Smooth muscle cell (in vitro differentiated cells): ENCODE measurements at regions not wholly inside any gene's neighbourhood (a gene's known extent, or its start where the extent isn't known, plus 50 kb on each side); places are given as distances from the start of the nearest gene placed in this dataset.

Experiments used
- DNase-seq: peaks from one replicate; lab custom pipeline; 2025; ENCODE audit not compliant: unreplicated experiment; lab: John Stamatoyannopoulos, UW
- H2AFZ ChIP-seq: fragments of 200-600 bp; sonication (generic); 2 replicates; pipeline ENCODE4 v1.6.0; 2016; ENCODE audit warnings: antibody characterized with exemption, low read depth, mild to moderate bottlenecking
- H3F3A ChIP-seq: fragments of 200-600 bp; sonication (generic); 2 replicates; pipeline ENCODE4 v1.6.0; 2017; ENCODE audit warnings: antibody characterized with exemption, low read depth
- H3K27ac ChIP-seq: fragments of 200-600 bp; sonication (generic); 2 replicates; pipeline ENCODE4 v1.5.1; 2016; ENCODE audit warnings: low read depth, mild to moderate bottlenecking
- H3K27me3 ChIP-seq: fragments of 200-600 bp; sonication (generic); 2 replicates; pipeline ENCODE4 v1.6.1; 2016; ENCODE audit warnings: low read depth, mild to moderate bottlenecking
- H3K36me3 ChIP-seq: fragments of 200-600 bp; sonication (generic); 2 replicates; pipeline ENCODE4 v1.5.1; 2016; ENCODE audit warnings: low read depth
- H3K4me1 ChIP-seq: fragments of 200-600 bp; sonication (generic); 2 replicates; pipeline ENCODE4 v1.5.1; 2016; ENCODE audit warnings: low read depth
- H3K4me2 ChIP-seq: fragments of 200-600 bp; sonication (generic); 2 replicates; pipeline ENCODE4 v1.6.0; 2016; ENCODE audit warnings: mild to moderate bottlenecking
- H3K4me3 ChIP-seq: fragments of 200-600 bp; sonication (generic); 2 replicates; pipeline ENCODE4 v1.5.1; 2016; ENCODE audit warnings: mild to moderate bottlenecking
- H3K79me2 ChIP-seq: fragments of 200-600 bp; sonication (generic); 2 replicates; pipeline ENCODE4 v1.6.0; 2016; ENCODE audit warnings: low read depth, mild to moderate bottlenecking
- H3K9ac ChIP-seq: fragments of 200-600 bp; sonication (generic); 2 replicates; pipeline ENCODE4 v1.6.0; 2016; ENCODE audit warnings: low read depth
- H3K9me3 ChIP-seq: fragments of 200-600 bp; sonication (generic); replicated peaks from 2 replicates; pipeline ENCODE4 v1.5.1; 2016; ENCODE audit warnings: low read depth
- H4K20me1 ChIP-seq: fragments of 200-600 bp; sonication (generic); 2 replicates; pipeline ENCODE4 v1.6.0; 2016; ENCODE audit warnings: low read depth
- WGBS: methylation state at CpG from one replicate; pipeline ENCODE4 v1.1.7; 2016; ENCODE audit warnings: low lambda C conversion rate; 5-methylcytosine and 5-hydroxymethylcytosine counted together
- TF ChIP-seq, protein P1 (sequence below): fragments of 200-600 bp; sonication (generic); IDR thresholded peaks from 2 replicates; pipeline ENCODE4 v1.5.1; 2017; ENCODE audit warnings: borderline replicate concordance, mild to moderate bottlenecking, antibody characterized with exemption; ENCODE audit not compliant: insufficient read depth, poor library complexity, severe bottlenecking

DNA sequence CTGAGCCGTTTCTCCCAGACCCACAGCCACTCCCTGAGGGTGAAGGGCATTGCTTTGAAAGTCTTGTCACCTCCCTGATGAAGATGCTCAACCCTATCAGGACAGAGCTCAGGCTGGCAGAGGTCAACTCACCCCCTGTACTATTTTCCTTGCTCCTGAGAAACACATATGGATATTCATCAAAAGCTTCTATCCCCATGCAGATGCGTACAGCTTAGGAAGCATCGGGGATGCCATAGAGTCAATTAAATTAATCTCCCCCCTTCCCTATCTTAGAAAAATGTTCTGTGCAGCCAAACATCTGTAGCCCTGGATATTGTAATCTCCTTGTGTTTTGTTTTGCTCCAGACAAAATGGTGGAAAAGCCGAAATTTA lies 67.2 kb downstream of the EMX2 start:
- Histone ChIP-seq H3K27ac (peak overlapping the region; percentile 63), H3K79me2 (no peaks in the 10 kb centered on the region), H3K27me3 (peaks cover 15% of the 10 kb centered on the region), H3K9ac (no peak overlapping the region), H3K36me3 (no peaks in the 10 kb centered on the region), H3K9me3 (no peaks in the 10 kb centered on the region), H4K20me1 (no peaks in the 10 kb centered on the region), H3K4me1 (no peaks in the 10 kb centered on the region), H3F3A (no peaks in the 10 kb centered on the region), H2AFZ (no peak overlapping the region), H3K4me2 (peak overlapping the region; percentile 37), H3K4me3 (no peak overlapping the region)
- TF ChIP-seq, protein P1, sequence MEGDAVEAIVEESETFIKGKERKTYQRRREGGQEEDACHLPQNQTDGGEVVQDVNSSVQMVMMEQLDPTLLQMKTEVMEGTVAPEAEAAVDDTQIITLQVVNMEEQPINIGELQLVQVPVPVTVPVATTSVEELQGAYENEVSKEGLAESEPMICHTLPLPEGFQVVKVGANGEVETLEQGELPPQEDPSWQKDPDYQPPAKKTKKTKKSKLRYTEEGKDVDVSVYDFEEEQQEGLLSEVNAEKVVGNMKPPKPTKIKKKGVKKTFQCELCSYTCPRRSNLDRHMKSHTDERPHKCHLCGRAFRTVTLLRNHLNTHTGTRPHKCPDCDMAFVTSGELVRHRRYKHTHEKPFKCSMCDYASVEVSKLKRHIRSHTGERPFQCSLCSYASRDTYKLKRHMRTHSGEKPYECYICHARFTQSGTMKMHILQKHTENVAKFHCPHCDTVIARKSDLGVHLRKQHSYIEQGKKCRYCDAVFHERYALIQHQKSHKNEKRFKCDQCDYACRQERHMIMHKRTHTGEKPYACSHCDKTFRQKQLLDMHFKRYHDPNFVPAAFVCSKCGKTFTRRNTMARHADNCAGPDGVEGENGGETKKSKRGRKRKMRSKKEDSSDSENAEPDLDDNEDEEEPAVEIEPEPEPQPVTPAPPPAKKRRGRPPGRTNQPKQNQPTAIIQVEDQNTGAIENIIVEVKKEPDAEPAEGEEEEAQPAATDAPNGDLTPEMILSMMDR, result no peak
- 81% methylated on average over 4 of the region's 4 CpGs for WGBS
- DNase-seq, result no peak

DNA sequence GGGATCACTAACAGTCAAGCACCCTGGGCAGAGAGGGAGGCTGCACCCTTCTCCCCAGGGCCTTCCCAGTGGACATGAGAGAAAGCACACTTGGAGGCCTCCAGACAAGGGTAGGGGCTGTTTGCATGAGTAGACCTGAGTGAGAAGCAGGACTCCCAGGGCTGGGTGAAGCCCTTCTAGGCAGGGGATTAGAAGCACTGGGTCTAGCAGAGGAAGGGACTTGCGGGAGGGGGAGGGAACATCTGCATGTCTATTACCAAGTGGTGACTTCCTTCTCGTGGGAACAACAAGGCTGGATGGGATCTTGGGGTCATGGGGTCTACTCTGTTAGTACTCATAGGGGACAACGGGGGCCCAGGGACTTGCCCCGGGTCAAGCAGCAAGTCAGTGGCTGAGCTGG lies 67.8 kb downstream of the EMX2 start:
- Histone ChIP-seq H3K9ac (no peak overlapping the region), H2AFZ (no peak overlapping the region), H4K20me1 (no peaks in the 10 kb centered on the region), H3K36me3 (no peaks in the 10 kb centered on the region), H3K27ac (no peak overlapping the region), H3K27me3 (peaks cover 9% of the 10 kb centered on the region), H3K4me3 (no peak overlapping the region), H3K4me2 (no peak overlapping the region), H3K9me3 (no peaks in the 10 kb centered on the region), H3K79me2 (no peaks in the 10 kb centered on the region), H3F3A (no peaks in the 10 kb centered on the region), H3K4me1 (no peaks in the 10 kb centered on the region)
- TF ChIP-seq, protein P1, result no peak
- 78% methylated on average over 4 of the region's 4 CpGs for WGBS
- DNase-seq, result no peak

DNA sequence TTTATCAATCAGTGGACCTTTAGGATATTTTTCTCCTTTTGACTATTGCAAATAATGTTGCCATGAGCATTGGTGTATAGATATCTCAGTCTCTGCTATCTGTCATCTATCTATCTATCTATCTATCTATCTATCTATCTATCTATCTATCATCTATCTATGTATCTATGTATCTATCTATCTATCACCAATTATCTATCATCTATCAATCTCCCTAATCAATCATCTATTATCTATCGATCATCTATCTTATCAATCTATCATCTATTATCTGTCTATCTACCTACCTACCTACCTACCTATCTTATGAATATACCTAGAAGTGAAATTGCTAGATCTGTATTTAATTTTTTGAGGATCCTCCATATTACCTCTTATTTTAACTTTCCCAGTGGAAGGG lies 69.6 kb downstream of the EMX2 start:
- Histone ChIP-seq H3K9ac (no peak overlapping the region), H3K27me3 (no peaks in the 10 kb centered on the region), H3K4me2 (no peak overlapping the region), H3K9me3 (no peaks in the 10 kb centered on the region), H3K79me2 (no peaks in the 10 kb centered on the region), H2AFZ (no peak overlapping the region), H4K20me1 (no peaks in the 10 kb centered on the region), H3K36me3 (no peaks in the 10 kb centered on the region), H3F3A (no peaks in the 10 kb centered on the region), H3K4me3 (no peak overlapping the region), H3K27ac (no peak overlapping the region), H3K4me1 (no peaks in the 10 kb centered on the region)
- 98% methylated on average over 1 of the region's 1 CpG for WGBS
- TF ChIP-seq, protein P1, result no peak
- DNase-seq, result no peak

DNA sequence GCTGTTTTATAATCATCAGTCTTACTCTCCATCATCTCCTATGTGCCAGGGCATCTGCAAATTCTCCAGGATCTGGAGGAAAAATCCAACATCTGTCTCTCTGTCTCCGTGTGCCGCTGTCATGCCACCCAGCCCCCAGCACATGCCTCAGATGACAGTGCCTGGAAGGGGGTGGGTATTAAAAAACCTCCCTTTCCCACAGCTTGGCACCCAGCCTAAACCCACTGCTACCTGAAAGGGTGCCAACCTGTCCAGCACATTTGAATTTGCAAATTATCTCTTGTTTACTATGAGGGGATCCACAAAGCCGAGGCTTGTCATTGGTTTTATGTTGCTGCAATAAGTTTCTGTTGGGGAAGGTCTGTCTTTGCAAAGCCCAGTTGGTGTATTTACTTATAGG lies 73.1 kb downstream of the EMX2 start:
- DNase-seq, result no peak
- Histone ChIP-seq H3K79me2 (no peaks in the 10 kb centered on the region), H2AFZ (no peak overlapping the region), H3K4me3 (no peak overlapping the region), H3K27me3 (peaks cover 8% of the 10 kb centered on the region), H3K4me2 (no peak overlapping the region), H3K9ac (no peak overlapping the region), H3K27ac (no peak overlapping the region), H3F3A (no peaks in the 10 kb centered on the region), H3K4me1 (no peaks in the 10 kb centered on the region), H4K20me1 (no peaks in the 10 kb centered on the region), H3K36me3 (no peaks in the 10 kb centered on the region), H3K9me3 (no peaks in the 10 kb centered on the region)
- TF ChIP-seq, protein P1, result no peak
- WGBS, result 81% methylated on average over 3 of the region's 3 CpGs
